T47D (cell line): ENCODE measurements at regions not wholly inside any gene's neighbourhood (a gene's known extent, or its start where the extent isn't known, plus 50 kb on each side); places are given as distances from the start of the nearest gene placed in this dataset.
A peak's percentile ranks its signal among the peaks of the same experiment; 100 is the strongest.
"Not testable (repeated sequence)": the region's sequence is repeated elsewhere in the genome, so short reads cannot be mapped to it uniquely, and the experiment has no call there.

Source experiments
- DNase-seq, 2 experiments: peaks; one replicate each; pipeline versions ENCODE4 v3.0.0 to v3.0.0-alpha.2; 2011 to 2012; ENCODE audit warnings: low read depth in 1 of 2, low spot score in 1 of 2
- JUND ChIP-seq: IDR thresholded peaks from 2 replicates; pipeline ENCODE4 v1.6.1; 2012; ENCODE audit warnings: low read depth
- in situ Hi-C: cut with HindIII; loops from 2 replicates; pipeline ENCODE4 v1.10.0; 2016; ENCODE audit warnings: low sequenced_read_pairs, low pct_unique_long_range_greater_than_20kb

- in situ Hi-C loops = no loop called here
- TF ChIP-seq JUND = no peak
- no peak for DNase-seq
Observed at GRCh38 chr4:146061610-146062334, 113.7 kb upstream of the LSM6 start.

GRCh38 chr4:146059865-146060264 lies 115.7 kb upstream of the LSM6 start:
- no peak for DNase-seq
- in situ Hi-C loops = no loop called here
- no peak for TF ChIP-seq JUND

GRCh38 chr4:146059151-146059550 lies 116.4 kb upstream of the LSM6 start:
- TF ChIP-seq JUND = no peak
- no peak for DNase-seq
- in situ Hi-C loops = no loop called here

GRCh38 chr4:146058531-146058930 lies 117.0 kb upstream of the LSM6 start:
- DNase-seq = no peak
- in situ Hi-C loops = no loop called here
- no peak for TF ChIP-seq JUND

GRCh38 chr4:146054676-146055075 lies 116.1 kb upstream of the ZNF827 start:
- TF ChIP-seq JUND = no peak
- in situ Hi-C loops = no loop called here
- DNase-seq = no peak

- DNase-seq = no peak
- TF ChIP-seq JUND = no peak
- in situ Hi-C loops = no loop called here
Observed at GRCh38 chr4:146053891-146054290, 115.3 kb upstream of the ZNF827 start.

- no peak for TF ChIP-seq JUND
- in situ Hi-C loops = no loop called here
- DNase-seq = no peak
Observed at GRCh38 chr4:146051728-146052391, 113.2 kb upstream of the ZNF827 start.

GRCh38 chr4:146051223-146051622 lies 112.6 kb upstream of the ZNF827 start:
- in situ Hi-C loops = no loop called here
- TF ChIP-seq JUND = no peak
- no peak for DNase-seq

GRCh38 chr4:146049802-146050201 lies 111.2 kb upstream of the ZNF827 start:
- in situ Hi-C loops = no loop called here
- TF ChIP-seq JUND = no peak
- DNase-seq = no peak

- in situ Hi-C loops, DNase-seq: not testable (repeated sequence)
Observed at GRCh38 chr4:146047768-146048167, 109.1 kb upstream of the ZNF827 start.

- no peak for DNase-seq
- in situ Hi-C loops = no loop called here
- TF ChIP-seq JUND = no peak
Observed at GRCh38 chr4:146041139-146042004, 102.7 kb upstream of the ZNF827 start.

- in situ Hi-C loops = no loop called here
- TF ChIP-seq JUND = no peak
- peak in 1 of 2 experiments; percentile 8 for DNase-seq
Observed at GRCh38 chr4:146040623-146041022, 102.0 kb upstream of the ZNF827 start.

GRCh38 chr4:146033149-146033548 lies 94.5 kb upstream of the ZNF827 start:
- in situ Hi-C loops = no loop called here
- no peak for TF ChIP-seq JUND
- no peak for DNase-seq
